DMS53 treated with DMSO at 0.1 percent for 48 hours (cell line): ENCODE measurements at regions not wholly inside any gene's neighbourhood (a gene's known extent, or its start where the extent isn't known, plus 50 kb on each side); places are given as distances from the start of the nearest gene placed in this dataset.
"Not testable (repeated sequence)": the region's sequence is repeated elsewhere in the genome, so short reads cannot be mapped to it uniquely, and the experiment has no call there.

Experiments used
- DNase-seq: peaks from one replicate; lab custom pipeline; 2025; ENCODE audit not compliant: unreplicated experiment; lab: John Stamatoyannopoulos, UW

- not testable (repeated sequence) for DNase-seq
Observed at GRCh38 chr16:60605652-60606051, 1430.6 kb downstream of the CDH8 start.

GRCh38 chr16:60605176-60605575 is 1431.1 kb downstream of the CDH8 start:
- no peak for DNase-seq

- no peak for DNase-seq
Observed at GRCh38 chr16:60586493-60586892, 1449.7 kb downstream of the CDH8 start.

- DNase-seq: no peak
Observed at GRCh38 chr16:60582528-60582927, 1453.7 kb downstream of the CDH8 start.

GRCh38 chr16:60566901-60567300 is 1469.3 kb downstream of the CDH8 start:
- DNase-seq: no peak

- DNase-seq: no peak
Observed at GRCh38 chr16:60564588-60564987, 1471.7 kb downstream of the CDH8 start.

GRCh38 chr16:60563166-60563565 is 1473.1 kb downstream of the CDH8 start:
- DNase-seq: no peak

- no peak for DNase-seq
Observed at GRCh38 chr16:60558936-60559335, 1477.3 kb downstream of the CDH8 start.

GRCh38 chr16:60553090-60553757 is 1483.0 kb downstream of the CDH8 start:
- DNase-seq: no peak

GRCh38 chr16:60541535-60541934 is 1494.7 kb downstream of the CDH8 start:
- no peak for DNase-seq

GRCh38 chr16:60510941-60511340 is 1525.3 kb downstream of the CDH8 start:
- DNase-seq: no peak

- DNase-seq: no peak
Observed at GRCh38 chr16:60510208-60510607, 1526.0 kb downstream of the CDH8 start.

GRCh38 chr16:60491273-60491672 is 1545.0 kb downstream of the CDH8 start:
- no peak for DNase-seq

GRCh38 chr16:60485872-60486489 is 1550.3 kb downstream of the CDH8 start:
- no peak for DNase-seq

- DNase-seq: no peak
Observed at GRCh38 chr16:60484901-60485300, 1551.3 kb downstream of the CDH8 start.

- DNase-seq: no peak
Observed at GRCh38 chr16:60481591-60481990, 1554.6 kb downstream of the CDH8 start.

GRCh38 chr16:60478810-60479209 is 1557.4 kb downstream of the CDH8 start:
- DNase-seq: no peak

- DNase-seq: no peak
Observed at GRCh38 chr16:60463986-60464385, 1572.3 kb downstream of the CDH8 start.

- no peak for DNase-seq
Observed at GRCh38 chr16:60459463-60459862, 1576.8 kb downstream of the CDH8 start.

- no peak for DNase-seq
Observed at GRCh38 chr16:60458255-60458654, 1578.0 kb downstream of the CDH8 start.

GRCh38 chr16:60452646-60453045 is 1583.6 kb downstream of the CDH8 start:
- DNase-seq: no peak

GRCh38 chr16:60438894-60439293 is 1597.3 kb downstream of the CDH8 start:
- no peak for DNase-seq

- DNase-seq: no peak
Observed at GRCh38 chr16:60432472-60432871, 1603.8 kb downstream of the CDH8 start.
